Muscle of leg (tissue), 3 donors: ENCODE measurements at regions not wholly inside any gene's neighbourhood (a gene's known extent, or its start where the extent isn't known, plus 50 kb on each side); places are given as distances from the start of the nearest gene placed in this dataset.
A peak's percentile ranks its signal among the peaks of the same experiment; 100 is the strongest.

Experiments
- DNase-seq: peaks from one replicate; pipeline ENCODE4 v3.0.0; 2013
- H3K27ac ChIP-seq: one replicate; pipeline ENCODE4 v1.5.1; 2013; ENCODE audit warnings: mild to moderate bottlenecking, low read length, control low read depth
- H3K27me3 ChIP-seq: one replicate; pipeline ENCODE4 v1.6.1; 2013; ENCODE audit warnings: low read length; ENCODE audit not compliant: control insufficient read depth, insufficient read depth
- H3K36me3 ChIP-seq: one replicate; pipeline ENCODE4 v1.6.1; 2013; ENCODE audit warnings: low read length; ENCODE audit not compliant: control insufficient read depth, insufficient read depth
- H3K4me1 ChIP-seq: one replicate; pipeline ENCODE4 v1.6.1; 2013; ENCODE audit warnings: low read length; ENCODE audit not compliant: control insufficient read depth, insufficient read depth
- H3K4me3 ChIP-seq: one replicate; pipeline ENCODE4 v1.5.1; 2013; ENCODE audit warnings: low read length, control low read depth
- H3K9me3 ChIP-seq: replicated peaks from 2 replicates; pipeline ENCODE4 v1.6.1; 2013; ENCODE audit warnings: low read depth, low read length; ENCODE audit not compliant: control insufficient read depth
- WGBS: methylation state at CpG from one replicate; pipeline ENCODE4 v1.1.5; 2013; ENCODE audit warnings: missing lambda C conversion rate; ENCODE audit not compliant: insufficient coverage; 5-methylcytosine and 5-hydroxymethylcytosine counted together

GRCh38 chr18:73292156-73292555 lies 424.4 kb upstream of the NETO1 start:
- Histone ChIP-seq H3K27ac (no peak overlapping the region), H3K36me3 (no peaks in the 10 kb centered on the region), H3K9me3 (no peaks in the 10 kb centered on the region), H3K27me3 (no peaks in the 10 kb centered on the region), H3K4me3 (no peak overlapping the region), H3K4me1 (no peaks in the 10 kb centered on the region)
- no CpG with 5 or more reads among the region's 4 CpGs for WGBS
- DNase-seq, result no peak

GRCh38 chr18:73288813-73289212 lies 421.0 kb upstream of the NETO1 start:
- Histone ChIP-seq H3K27me3 (no peaks in the 10 kb centered on the region), H3K4me1 (no peaks in the 10 kb centered on the region), H3K36me3 (no peaks in the 10 kb centered on the region), H3K4me3 (no peak overlapping the region), H3K9me3 (no peaks in the 10 kb centered on the region), H3K27ac (no peak overlapping the region)
- 100% methylated on average over 1 of the region's 3 CpGs for WGBS
- no peak for DNase-seq

GRCh38 chr18:73286584-73286983 lies 418.8 kb upstream of the NETO1 start:
- H3K27me3 ChIP-seq, result no peaks in the 10 kb centered on the region
- no peaks in the 10 kb centered on the region for H3K36me3 ChIP-seq
- no peaks in the 10 kb centered on the region for H3K9me3 ChIP-seq
- H3K4me1 ChIP-seq, result no peaks in the 10 kb centered on the region
- no peak for DNase-seq
- WGBS, result 100% methylated on average over 1 of the region's 5 CpGs
- no peak overlapping the region for H3K27ac ChIP-seq
- H3K4me3 ChIP-seq, result no peak overlapping the region

- Histone ChIP-seq H3K27me3 (no peaks in the 10 kb centered on the region), H3K36me3 (no peaks in the 10 kb centered on the region), H3K4me1 (no peaks in the 10 kb centered on the region), H3K9me3 (no peaks in the 10 kb centered on the region), H3K4me3 (no peak overlapping the region), H3K27ac (no peak overlapping the region)
- no peak for DNase-seq
- WGBS, result 70% methylated on average over 4 of the region's 5 CpGs
Observed at GRCh38 chr18:73283788-73284187, 416.0 kb upstream of the NETO1 start.

- DNase-seq, result no peak
- Histone ChIP-seq H3K27ac (no peak overlapping the region), H3K27me3 (no peaks in the 10 kb centered on the region), H3K4me1 (no peaks in the 10 kb centered on the region), H3K4me3 (no peak overlapping the region), H3K9me3 (no peaks in the 10 kb centered on the region), H3K36me3 (no peaks in the 10 kb centered on the region)
- 100% methylated on average over 1 of the region's 2 CpGs for WGBS
Observed at GRCh38 chr18:73283032-73283431, 415.2 kb upstream of the NETO1 start.

GRCh38 chr18:73279498-73279897 lies 411.7 kb upstream of the NETO1 start:
- Histone ChIP-seq H3K9me3 (no peaks in the 10 kb centered on the region), H3K27ac (no peak overlapping the region), H3K27me3 (no peaks in the 10 kb centered on the region), H3K4me3 (no peak overlapping the region), H3K4me1 (no peaks in the 10 kb centered on the region), H3K36me3 (no peaks in the 10 kb centered on the region)
- WGBS, result 85% methylated on average over 11 of the region's 11 CpGs
- DNase-seq, result peak; percentile 5

- Histone ChIP-seq H3K4me1 (no peaks in the 10 kb centered on the region), H3K4me3 (no peak overlapping the region), H3K27ac (no peak overlapping the region), H3K27me3 (no peaks in the 10 kb centered on the region), H3K36me3 (no peaks in the 10 kb centered on the region), H3K9me3 (no peaks in the 10 kb centered on the region)
- DNase-seq, result no peak
- 86% methylated on average over 3 of the region's 9 CpGs for WGBS
Observed at GRCh38 chr18:73274812-73275621, 407.2 kb upstream of the NETO1 start.

- H3K9me3 ChIP-seq, result no peaks in the 10 kb centered on the region
- no peaks in the 10 kb centered on the region for H3K27me3 ChIP-seq
- no CpG with 5 or more reads among the region's 10 CpGs for WGBS
- no peak overlapping the region for H3K4me3 ChIP-seq
- no peak for DNase-seq
- H3K4me1 ChIP-seq, result no peaks in the 10 kb centered on the region
- H3K36me3 ChIP-seq, result no peaks in the 10 kb centered on the region
- no peak overlapping the region for H3K27ac ChIP-seq
Observed at GRCh38 chr18:73270920-73271634, 403.3 kb upstream of the NETO1 start.

- Histone ChIP-seq H3K9me3 (no peaks in the 10 kb centered on the region), H3K4me3 (no peak overlapping the region), H3K27ac (no peak overlapping the region), H3K27me3 (no peaks in the 10 kb centered on the region), H3K4me1 (no peaks in the 10 kb centered on the region), H3K36me3 (no peaks in the 10 kb centered on the region)
- no CpG with 5 or more reads among the region's 5 CpGs for WGBS
- no peak for DNase-seq
Observed at GRCh38 chr18:73264562-73264921, 396.8 kb upstream of the NETO1 start.

GRCh38 chr18:73261923-73262322 lies 394.1 kb upstream of the NETO1 start:
- H3K27ac ChIP-seq, result no peak overlapping the region
- no peak overlapping the region for H3K4me3 ChIP-seq
- WGBS, result no CpG with 5 or more reads among the region's 1 CpG
- no peaks in the 10 kb centered on the region for H3K27me3 ChIP-seq
- H3K9me3 ChIP-seq, result no peaks in the 10 kb centered on the region
- H3K36me3 ChIP-seq, result no peaks in the 10 kb centered on the region
- DNase-seq, result no peak
- H3K4me1 ChIP-seq, result no peaks in the 10 kb centered on the region
